Psoas muscle (tissue), 7 donors: ENCODE measurements at regions not wholly inside any gene's neighbourhood (a gene's known extent, or its start where the extent isn't known, plus 50 kb on each side); places are given as distances from the start of the nearest gene placed in this dataset.
A peak's percentile ranks its signal among the peaks of the same experiment; 100 is the strongest.
"Not testable (repeated sequence)": the region's sequence is repeated elsewhere in the genome, so short reads cannot be mapped to it uniquely, and the experiment has no call there.

Experiments
- ATAC-seq, 4 donors: fragments of 200-7000 bp; cut with Tn5 transposase; one replicate each; pipeline ENCODE4 v1.9.1; 2020; ENCODE audit warnings: moderate library complexity in 3 of 4, mild to moderate bottlenecking in 2 of 4
- DNase-seq, 2 donors: peaks; one replicate each; pipeline ENCODE4 v3.0.0-alpha.2; 2020
- H3K27ac ChIP-seq: fragments of 200-600 bp; one replicate; pipeline ENCODE4 v1.8.0; 2022
- H3K27me3 ChIP-seq, 3 donors: fragments of 200-600 bp in 1 of 3; one replicate each; pipeline versions ENCODE4 v1.6.1 to v1.8.0; 2013 to 2022; ENCODE audit warnings: low read length in 2 of 3, mild to moderate bottlenecking in 2 of 3, moderate library complexity in 1 of 3; ENCODE audit not compliant: insufficient read depth in 3 of 3
- H3K36me3 ChIP-seq, 2 donors: fragments of 200-600 bp in 1 of 2; one replicate each; pipeline versions ENCODE4 v1.6.1 to v1.8.0; 2013 to 2022; ENCODE audit warnings: low read depth in 1 of 2, mild to moderate bottlenecking in 1 of 2, moderate library complexity in 1 of 2; ENCODE audit not compliant: insufficient read depth in 1 of 2
- H3K4me1 ChIP-seq: fragments of 200-600 bp; one replicate; pipeline ENCODE4 v1.8.0; 2022
- H3K4me3 ChIP-seq: fragments of 200-600 bp; one replicate; pipeline ENCODE4 v1.8.0; 2022; ENCODE audit warnings: mild to moderate bottlenecking
- H3K9me3 ChIP-seq: fragments of 200-600 bp; one replicate; pipeline ENCODE4 v1.8.0; 2022
- CTCF ChIP-seq: fragments of 200-600 bp; IDR thresholded peaks from one replicate; pipeline ENCODE4 v1.8.0; 2022; ENCODE audit warnings: antibody characterized with exemption
- WGBS, 3 donors: extraction: QIAGEN DNeasy Blood & Tissue Kit; methylation state at CpG; one replicate each; pipeline versions ENCODE4 v1.1.6 to v1.1.7; 2013; 5-methylcytosine and 5-hydroxymethylcytosine counted together
- intact Hi-C, 2 donors: fragments of 100-400 bp; cut with DNase I; formaldehyde crosslinking; loops; one replicate each; pipeline versions ENCODE4 v1.11.0 to v1.14.2; 2022
- donor health status: healthy with polysubstance abuse.
- donor health status: DM: no; HTN: no; CAD: no; lungs with moderate emphysema.
- donor health status: Bipolar disorder and iron deficiency.
- donor health status: healthy.
- donor health status: DM: yes; HTN: yes; CAD: no.
- donor health status: DM: no; HTN: no; CAD: no.
- donor health status: DM: yes; HTN: yes; CAD: no.

- no peak for TF ChIP-seq CTCF
- Histone ChIP-seq H3K4me1 (peaks cover 8% of the 10 kb centered on the region), H3K27ac (peak overlapping the region; percentile 41), H3K36me3 (no peaks in the 10 kb centered on the region), H3K9me3 (peaks cover 3% of the 10 kb centered on the region), H3K27me3 (no peaks in the 10 kb centered on the region), H3K4me3 (no peak overlapping the region)
- intact Hi-C loops, result loop anchor here in 1 of 2 donors (10.0 kb wide), 1 partner anchor 51 kb away; no protein-coding TSS in a partner anchor
- ATAC-seq (peak; percentile 54 to 97 (median 92)), DNase-seq (no peak)
- WGBS, 3 donors, result 31 to 44% (median 34%) methylated on average over 2 of the region's 2 CpGs
Observed at GRCh38 chr2:31764169-31764568, 183.4 kb upstream of the SRD5A2 start.

- Histone ChIP-seq H3K4me3 (no peak overlapping the region), H3K27me3 (no peaks in the 10 kb centered on the region), H3K36me3 (no peaks in the 10 kb centered on the region), H3K9me3 (peaks cover 3% of the 10 kb centered on the region), H3K27ac (no peak overlapping the region), H3K4me1 (peaks cover 8% of the 10 kb centered on the region)
- no peak for TF ChIP-seq CTCF
- intact Hi-C loops, result loop anchor here in 1 of 2 donors (10.0 kb wide), 1 partner anchor 53 kb away; no protein-coding TSS in a partner anchor
- no peak for ATAC-seq
- 39 to 49% (median 47%) methylated on average over 2 of the region's 2 CpGs for WGBS, 3 donors
- DNase-seq, result no peak
Observed at GRCh38 chr2:31762085-31762484, 181.3 kb upstream of the SRD5A2 start.

- H3K36me3 ChIP-seq, DNase-seq, H3K27ac ChIP-seq, intact Hi-C loops, H3K4me1 ChIP-seq, H3K27me3 ChIP-seq, ATAC-seq, H3K9me3 ChIP-seq, H3K4me3 ChIP-seq: not testable (repeated sequence)
- WGBS, 3 donors, result 86 to 95% (median 91%) methylated on average over 2 of the region's 2 CpGs
Observed at GRCh38 chr2:31757351-31757750, 176.6 kb upstream of the SRD5A2 start.

GRCh38 chr2:31748746-31749145 is 168.0 kb upstream of the SRD5A2 start:
- DNase-seq, ATAC-seq, H3K27me3 ChIP-seq, H3K4me1 ChIP-seq, intact Hi-C loops, H3K4me3 ChIP-seq, H3K36me3 ChIP-seq, H3K27ac ChIP-seq: not testable (repeated sequence)
- 90 to 93% (median 91%) methylated on average over 11 to 13 of the region's 13 CpGs for WGBS, 3 donors
- H3K9me3 ChIP-seq, result peaks cover 13% of the 10 kb centered on the region

GRCh38 chr2:31748041-31748440 is 167.3 kb upstream of the SRD5A2 start:
- Histone ChIP-seq H3K27me3 (no peaks in the 10 kb centered on the region), H3K27ac (no peak overlapping the region), H3K4me1 (no peaks in the 10 kb centered on the region), H3K4me3 (no peak overlapping the region), H3K9me3 (peaks cover 13% of the 10 kb centered on the region), H3K36me3 (no peaks in the 10 kb centered on the region)
- no peak for ATAC-seq
- intact Hi-C loops, result no loop called here
- no peak for TF ChIP-seq CTCF
- 87 to 97% (median 97%) methylated on average over 1 of the region's 1 CpG for WGBS, 3 donors
- DNase-seq, result no peak

GRCh38 chr2:31739161-31739560 is 158.4 kb upstream of the SRD5A2 start:
- DNase-seq (no peak), ATAC-seq (no peak)
- intact Hi-C loops, result no loop called here
- H3K4me1 ChIP-seq, result no peaks in the 10 kb centered on the region
- no peaks in the 10 kb centered on the region for H3K9me3 ChIP-seq
- no peak overlapping the region for H3K4me3 ChIP-seq
- WGBS, 3 donors, result 89 to 90% (median 89%) methylated on average over 3 of the region's 3 CpGs
- TF ChIP-seq CTCF, result no peak
- no peaks in the 10 kb centered on the region for H3K36me3 ChIP-seq
- H3K27ac ChIP-seq, result no peak overlapping the region
- H3K27me3 ChIP-seq, result no peaks in the 10 kb centered on the region
